HG03469 (cell line): ENCODE measurements at regions not wholly inside any gene's neighbourhood (a gene's known extent, or its start where the extent isn't known, plus 50 kb on each side); places are given as distances from the start of the nearest gene placed in this dataset.
A peak's percentile ranks its signal among the peaks of the same experiment; 100 is the strongest.

Experiments
- ATAC-seq: cut with Tn5 transposase; IDR thresholded peaks from one replicate; pipeline ENCODE4 v1.9.1; 2021; ENCODE audit warnings: mild to moderate bottlenecking, moderate library complexity, moderate number of reproducible peaks; ENCODE audit not compliant: unreplicated experiment

DNA sequence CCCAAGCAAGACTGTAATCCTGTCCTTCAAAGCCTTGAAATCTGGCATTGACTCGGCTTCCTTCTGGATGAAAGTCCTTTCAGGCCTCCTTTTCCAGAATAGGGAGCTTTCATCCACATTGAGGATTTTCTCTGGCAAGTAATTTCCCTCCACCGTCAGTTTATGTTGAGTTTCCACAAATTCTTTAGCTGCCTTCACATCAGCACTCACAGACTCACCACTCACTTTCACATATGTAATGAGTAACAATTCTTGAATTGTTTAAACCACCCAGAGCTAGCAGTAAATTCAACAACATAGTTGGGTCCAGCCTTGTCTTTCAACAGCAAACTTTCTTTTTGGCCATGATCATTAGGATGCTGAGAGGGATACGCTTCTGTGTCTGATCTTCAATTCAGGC lies 84.3 kb upstream of the PRDM11 start:
- no peak for ATAC-seq

DNA sequence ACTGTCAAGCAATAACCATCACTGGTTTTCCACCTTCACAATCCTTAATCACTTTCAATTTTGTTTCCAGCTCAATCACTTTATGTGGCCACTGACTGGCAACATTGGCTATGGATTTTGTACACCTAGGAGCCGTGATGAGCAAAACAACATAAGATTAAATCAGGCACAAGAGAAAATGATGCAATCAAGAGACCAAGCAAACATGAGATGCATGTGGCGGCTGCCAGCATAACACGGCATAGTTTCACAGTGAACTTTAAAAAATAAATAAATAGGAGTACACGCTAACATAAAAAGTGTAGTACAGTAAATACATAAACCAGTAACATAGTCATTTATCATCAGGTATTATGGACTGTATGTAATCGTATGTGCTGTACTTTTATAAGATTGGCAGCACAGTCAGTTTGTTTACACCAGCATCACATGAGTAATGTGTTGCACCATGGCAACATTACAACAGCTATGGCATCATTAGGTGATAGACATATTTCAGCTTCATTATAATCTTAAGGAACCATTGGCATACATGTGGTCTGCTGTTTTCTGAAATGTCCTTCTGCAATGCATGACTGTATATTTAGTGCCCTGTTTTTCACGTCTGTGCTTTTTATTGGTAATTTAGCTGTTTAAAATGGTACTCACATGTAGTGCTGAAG lies 83.3 kb upstream of the PRDM11 start:
- no peak for ATAC-seq

DNA sequence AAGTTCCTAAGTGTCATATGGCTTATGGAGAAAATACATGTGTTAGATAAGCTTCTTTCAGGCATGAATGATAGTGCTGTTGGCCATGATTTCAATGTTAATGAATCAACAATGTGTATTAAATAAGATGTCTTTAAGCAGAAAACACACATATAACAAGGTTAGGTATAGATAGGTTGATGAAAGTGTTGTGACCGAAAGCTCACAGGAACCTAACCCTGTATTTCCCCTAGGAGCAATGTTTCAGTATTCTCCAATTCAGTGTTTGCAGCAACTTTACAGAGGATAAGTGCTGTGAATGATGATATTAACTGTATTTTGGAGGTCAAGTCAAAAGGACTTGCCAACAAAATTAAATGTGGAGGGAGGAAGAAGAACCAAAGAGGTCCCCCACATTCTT lies 82.8 kb upstream of the PRDM11 start:
- ATAC-seq = no peak

DNA sequence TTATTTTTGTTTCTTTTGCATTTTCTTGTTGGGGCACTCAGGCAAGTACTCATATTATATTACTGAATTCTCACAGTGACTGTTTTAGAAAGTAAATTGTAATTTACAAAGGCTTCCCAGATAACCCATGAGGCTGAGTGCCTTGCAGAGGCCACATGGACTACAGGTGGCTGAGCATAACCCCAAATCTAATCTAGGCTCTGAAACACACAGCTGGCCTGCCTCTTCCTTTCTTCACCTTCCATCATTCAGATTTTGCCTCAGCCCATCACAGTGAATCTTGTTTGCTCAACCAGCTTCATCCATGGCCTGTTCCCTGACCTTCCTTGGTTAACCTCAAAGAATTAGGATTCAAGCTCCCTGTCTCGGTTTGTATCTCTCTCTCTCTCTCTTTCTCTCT lies 78.5 kb upstream of the PRDM11 start:
- no peak for ATAC-seq

DNA sequence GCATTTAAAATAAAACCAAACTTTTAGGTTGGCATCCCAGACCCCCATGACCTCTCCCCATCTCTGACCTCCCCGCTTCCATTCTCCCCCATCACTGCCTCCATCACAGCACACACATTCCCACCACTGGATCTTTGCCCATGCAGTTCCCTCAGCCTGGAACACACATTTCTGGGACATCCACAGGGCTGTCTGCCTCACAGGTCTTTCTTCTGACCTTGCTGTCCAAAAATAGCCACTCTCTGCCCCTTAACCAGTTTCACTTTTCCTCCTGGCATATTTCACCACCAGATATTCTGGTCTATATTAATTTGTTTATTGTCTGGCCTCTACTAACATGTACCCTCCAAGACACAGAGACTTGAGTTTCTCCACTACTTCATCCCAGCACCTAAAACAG lies 75.2 kb upstream of the PRDM11 start:
- ATAC-seq = no peak

DNA sequence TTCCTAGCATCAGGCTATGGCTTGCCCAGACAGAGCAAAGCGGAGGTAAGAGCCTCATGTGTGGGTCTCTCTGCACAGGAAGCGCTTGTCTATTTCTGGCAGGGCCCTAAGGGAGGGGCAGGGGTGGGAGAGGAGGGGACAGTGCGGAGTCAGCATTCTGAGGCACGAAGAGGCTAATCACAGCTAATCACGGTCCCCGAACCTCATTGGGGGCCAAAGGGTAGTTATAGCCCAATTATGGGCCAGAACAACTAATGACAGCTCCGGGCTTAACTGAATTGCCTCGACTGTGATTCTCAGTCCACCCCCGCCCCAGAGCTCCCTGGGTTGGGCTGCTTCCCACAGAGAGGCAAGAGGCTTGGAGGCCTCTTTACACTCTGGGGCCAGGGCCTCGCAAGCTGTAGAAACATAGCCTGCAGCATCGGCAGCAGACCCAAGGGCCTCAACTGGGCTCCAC lies 72.7 kb upstream of the PRDM11 start:
- ATAC-seq = no peak

DNA sequence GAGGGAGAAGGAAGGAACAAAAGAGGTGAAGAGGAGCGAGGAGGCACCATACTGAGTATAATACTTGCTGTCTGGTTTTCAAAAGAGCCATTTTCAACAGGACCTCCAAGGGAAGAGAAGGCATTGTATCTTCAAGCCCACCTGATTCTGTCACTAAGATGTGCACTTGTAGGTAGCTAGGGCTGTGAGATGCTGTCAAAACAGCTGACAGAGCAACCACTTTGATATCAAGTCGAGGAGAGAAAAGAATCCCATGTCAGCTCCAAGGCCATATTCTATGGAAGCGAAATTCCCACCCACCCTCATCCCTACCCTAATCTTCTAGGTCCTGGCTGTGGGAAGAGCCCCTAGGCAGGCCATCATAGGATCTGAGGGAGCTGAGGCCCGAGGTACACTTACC lies 70.9 kb upstream of the PRDM11 start:
- no peak for ATAC-seq

DNA sequence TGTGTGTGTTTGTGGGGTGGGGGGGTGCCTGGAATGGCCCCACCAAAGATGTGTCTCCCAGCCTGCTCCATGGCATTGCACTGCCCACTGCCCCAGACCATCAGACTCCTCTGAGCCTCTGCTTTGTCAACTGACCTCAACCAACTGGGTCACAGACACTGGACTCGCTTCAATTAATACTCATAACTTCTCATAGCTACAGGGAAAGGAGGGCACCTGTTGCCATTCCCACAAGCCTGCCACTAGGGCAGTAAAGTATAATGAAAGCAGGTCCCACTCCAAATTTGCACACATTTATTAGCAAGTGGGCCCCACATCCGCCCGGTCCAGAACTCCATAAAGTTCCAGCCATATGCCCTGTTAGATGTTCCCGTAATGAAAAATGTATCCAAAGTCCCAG lies 70.5 kb upstream of the PRDM11 start:
- ATAC-seq = no peak

DNA sequence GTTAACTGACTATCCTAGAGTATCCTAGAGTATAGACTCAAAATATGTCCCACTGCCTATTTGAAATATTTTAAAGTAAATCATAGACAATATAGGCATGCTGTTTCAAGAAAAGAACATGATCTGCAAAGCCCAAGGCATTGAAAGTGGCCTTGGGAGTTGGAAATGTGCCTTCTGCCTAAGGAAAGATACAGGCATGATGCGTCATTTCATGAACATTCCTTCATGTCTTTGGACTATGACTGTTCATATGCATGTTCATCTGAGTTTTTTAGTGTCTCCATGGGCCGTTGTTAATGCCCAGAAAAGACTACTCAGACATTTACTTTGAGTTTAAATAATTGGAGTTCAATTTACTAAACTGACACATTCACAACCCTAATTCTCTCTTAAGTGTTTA lies 69.7 kb upstream of the PRDM11 start:
- ATAC-seq = no peak

DNA sequence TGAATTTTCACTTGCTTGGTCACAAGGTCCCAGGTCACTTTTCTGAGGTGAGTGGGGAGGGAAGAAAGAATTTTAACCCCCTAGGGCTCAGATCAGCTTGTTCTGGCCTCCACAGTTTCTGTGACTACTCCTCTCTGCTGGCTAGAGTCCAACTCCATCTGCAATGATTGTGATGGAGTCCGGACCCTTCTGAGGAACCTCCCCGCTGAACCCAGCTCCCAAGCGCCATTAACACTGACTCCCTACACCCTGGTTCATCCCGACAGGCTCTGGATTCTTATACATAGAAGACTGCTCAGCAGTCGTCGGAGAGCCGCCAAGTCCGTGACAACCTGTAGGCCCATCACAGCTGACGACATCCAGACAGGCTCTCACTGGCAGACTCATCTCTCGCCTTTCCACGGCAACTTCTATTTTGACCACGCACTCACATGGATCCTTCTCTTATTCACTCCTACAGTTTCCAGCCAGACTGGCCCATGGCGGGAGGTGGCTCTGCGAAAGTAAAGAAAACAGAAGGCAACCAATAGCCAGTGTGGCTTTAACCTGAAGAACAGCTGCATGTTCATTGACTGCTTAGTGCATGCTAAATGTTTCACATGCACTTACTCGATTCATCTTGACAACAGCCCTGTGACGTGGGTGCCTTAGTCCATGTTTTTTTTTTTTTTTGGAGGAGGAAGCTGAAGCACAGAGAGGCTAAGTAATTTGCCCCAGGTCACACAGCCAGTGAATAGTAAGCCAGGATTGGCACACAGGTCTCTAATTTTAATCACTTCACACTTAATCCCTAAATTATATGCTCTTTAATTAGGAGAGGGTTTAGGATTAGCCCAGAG lies 68.0 kb upstream of the PRDM11 start:
- no peak for ATAC-seq

DNA sequence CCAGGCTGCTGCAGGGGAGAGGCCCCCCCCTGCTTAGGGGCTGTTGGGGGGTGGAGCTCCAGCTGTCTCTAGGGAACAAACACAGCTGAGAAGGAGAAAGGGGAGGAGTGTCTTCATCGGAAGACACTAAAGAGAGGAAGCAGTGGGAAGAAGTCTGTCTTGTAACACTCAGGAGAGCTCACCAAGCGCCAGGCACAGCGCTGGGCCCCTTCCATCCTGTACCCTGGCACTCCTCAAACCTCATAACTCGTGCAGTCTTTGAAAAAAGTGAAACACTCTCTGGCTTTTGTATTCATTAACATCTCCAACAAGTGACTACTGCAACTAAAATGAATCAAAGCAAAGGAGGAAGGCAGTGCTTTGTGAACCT lies 67.4 kb upstream of the PRDM11 start:
- ATAC-seq = no peak

DNA sequence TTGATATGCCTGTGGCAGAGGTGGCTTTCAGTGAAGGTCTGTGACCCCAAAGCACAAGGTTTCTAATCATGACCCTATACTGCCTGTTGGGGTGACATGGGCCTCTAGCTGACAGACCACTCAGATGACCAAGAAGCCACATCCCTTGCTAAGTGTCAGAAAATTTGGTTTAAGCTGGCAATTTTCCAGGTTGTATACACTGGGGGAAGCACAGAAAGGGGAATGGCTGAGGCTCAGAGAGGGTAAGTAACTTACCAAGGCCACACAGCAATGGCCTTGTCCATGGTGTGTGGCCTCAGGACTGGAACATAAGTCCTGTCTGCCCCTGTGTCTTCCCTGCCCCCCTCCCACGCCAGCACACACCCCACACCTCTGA lies 66.9 kb upstream of the PRDM11 start:
- ATAC-seq = no peak

DNA sequence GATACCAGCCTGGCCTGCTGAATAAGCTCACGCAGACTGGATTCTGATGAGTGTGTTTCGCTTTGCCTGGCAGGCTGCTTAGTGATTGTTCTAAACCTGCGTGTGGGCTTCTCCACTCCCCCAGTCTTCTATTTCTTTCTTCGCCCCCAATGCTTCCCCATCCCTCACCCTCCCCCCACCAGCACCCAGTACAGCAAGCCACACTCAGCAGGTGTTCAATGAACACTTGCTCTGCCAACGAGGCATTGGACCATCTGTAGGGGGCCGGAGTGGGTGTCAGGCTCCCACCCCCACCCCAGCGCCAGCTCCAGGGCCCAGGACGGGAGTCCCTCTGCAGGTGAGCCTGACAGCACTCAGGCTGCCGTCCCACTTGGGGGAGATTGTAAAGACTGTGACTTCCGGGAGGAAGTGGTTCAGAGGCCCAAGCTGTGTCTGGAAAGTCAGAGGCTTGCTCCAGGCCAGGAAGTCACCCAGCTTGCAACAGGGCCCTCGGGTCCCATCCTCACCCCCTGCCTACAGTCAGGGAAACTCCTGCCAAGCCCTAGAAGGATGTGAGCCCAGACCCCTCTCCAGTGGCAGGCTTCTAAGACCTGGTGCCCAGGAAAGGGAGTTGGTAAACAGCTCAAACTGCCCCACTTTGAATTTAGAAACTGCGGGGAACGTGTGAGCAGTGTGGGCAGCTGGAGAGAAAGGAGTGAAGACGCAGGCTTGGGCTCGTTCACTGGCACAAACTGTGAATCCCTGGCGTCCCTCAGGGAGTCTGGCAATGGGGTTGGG lies 66.3 kb upstream of the PRDM11 start:
- peak; percentile 48 for ATAC-seq

DNA sequence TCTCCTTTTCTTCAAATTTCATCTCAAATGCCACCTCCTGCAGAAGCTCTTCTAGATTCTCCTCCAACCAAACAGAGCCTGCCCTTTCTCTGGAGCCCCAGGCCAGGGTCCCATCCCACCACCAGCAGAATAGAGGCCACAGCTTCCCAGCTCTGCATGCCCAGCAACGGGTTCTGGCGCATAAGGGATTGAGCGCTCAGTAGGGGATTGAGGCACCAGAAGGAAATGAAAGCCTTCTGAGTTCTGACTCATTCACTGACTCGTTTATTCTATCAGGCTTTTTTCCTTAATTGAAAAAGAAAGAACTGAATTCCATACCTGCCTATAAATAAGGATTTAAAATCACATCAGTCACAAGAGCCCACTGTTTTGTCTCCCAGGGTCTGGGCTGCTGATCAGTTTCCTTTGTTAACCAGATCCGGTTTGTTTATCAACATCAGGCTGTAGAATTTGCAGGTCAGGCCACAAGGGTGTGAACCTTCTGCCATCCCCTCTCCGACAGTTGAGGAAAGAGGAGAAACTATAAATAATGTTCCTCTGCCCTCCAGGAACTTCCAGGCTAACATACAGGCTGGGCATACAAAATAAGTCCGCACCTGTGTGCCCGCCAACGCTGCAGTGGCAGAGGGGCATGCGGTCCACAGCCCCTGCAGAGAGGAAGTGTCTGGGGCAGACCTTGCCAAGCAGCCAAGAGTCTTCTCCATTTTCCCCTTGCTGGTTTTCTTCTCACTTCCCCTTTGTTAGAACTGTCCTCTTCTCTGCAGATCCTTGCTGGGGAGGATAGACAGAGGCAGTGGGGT lies 63.5 kb upstream of the PRDM11 start:
- ATAC-seq = no peak

DNA sequence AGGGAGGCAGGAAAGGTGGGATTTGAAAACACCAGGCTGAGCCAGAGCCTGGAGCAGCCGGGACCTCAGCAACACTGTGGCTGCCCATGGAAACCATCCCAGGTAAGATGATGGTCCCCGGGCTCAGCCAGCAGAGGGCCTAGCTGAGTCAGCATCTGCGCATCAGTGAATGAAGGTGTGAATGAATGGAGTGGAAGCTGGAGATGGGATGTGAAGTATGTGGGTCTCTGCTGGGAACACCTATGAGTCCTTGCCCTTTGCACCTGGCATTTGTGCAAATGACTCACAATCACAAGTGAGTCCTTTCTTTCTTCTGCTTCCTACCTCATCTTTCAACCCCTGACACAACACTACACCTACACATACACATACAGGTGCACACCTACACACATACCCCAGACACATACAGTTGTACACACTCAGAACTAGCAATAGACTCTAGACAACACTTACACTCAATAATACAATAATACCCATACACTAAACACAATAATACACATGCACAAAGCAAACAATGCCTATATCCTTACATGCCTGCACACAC lies 62.8 kb upstream of the PRDM11 start:
- no peak for ATAC-seq

DNA sequence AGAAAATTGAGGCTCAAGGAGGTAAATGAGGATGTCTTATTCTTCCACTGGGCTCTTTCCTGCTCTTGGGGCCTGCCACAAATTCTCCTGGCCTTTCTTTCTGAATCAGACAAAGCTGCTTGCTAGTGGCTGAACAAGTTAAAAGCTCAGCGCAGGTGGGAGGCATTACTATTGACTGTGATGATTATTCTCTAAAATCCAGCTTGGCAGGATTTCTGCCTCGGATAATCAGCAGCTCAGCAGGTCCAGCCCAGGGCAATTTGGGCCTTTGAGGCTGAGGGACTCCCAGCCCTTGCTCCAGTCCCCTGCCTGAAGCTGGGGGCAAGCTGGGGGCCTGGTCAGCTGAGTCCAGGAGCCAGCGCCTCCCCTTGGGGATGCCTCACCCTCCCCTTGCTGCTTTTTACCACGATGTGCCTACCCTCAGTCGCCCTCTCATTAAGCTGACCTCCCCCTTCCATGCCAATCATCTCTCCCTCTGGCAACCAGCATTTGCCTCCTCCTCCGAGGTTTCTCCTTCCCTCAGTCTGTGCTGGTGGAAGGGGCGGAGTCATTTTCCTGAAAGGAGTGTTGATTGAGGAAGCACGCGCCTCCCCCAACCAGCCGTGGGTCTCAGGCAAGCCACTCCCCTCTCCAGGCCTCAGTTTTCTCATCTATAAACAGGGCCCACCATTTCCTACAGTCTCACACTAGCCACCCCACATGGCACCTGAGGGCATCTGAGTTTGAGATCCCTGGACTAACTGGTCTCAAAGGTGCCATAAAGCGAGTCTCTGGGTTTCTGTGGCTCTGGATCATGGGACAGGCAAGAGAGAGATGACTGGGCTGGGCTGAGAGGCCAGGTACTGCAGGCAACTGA lies 60.6 kb upstream of the PRDM11 start:
- no peak for ATAC-seq

DNA sequence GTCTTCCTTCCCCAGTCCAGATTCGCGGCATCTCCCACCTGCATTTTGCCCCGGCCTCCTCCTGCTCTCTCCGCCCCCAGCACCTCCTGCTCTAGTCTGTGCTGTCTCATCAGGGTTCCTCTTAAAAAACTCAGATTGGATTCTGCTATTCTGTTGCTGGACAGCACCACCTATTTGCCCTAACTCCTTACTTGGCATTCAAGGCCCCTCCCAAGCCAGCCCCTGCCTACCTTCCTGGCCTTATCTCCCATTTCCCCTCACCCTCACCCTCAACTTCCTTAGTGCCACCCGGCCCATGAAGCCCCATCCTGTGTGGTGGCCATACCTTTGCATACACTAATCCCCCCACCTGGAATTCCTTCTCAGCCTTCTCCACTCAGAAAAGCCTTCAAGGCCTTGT lies 59.9 kb upstream of the PRDM11 start:
- ATAC-seq = no peak

DNA sequence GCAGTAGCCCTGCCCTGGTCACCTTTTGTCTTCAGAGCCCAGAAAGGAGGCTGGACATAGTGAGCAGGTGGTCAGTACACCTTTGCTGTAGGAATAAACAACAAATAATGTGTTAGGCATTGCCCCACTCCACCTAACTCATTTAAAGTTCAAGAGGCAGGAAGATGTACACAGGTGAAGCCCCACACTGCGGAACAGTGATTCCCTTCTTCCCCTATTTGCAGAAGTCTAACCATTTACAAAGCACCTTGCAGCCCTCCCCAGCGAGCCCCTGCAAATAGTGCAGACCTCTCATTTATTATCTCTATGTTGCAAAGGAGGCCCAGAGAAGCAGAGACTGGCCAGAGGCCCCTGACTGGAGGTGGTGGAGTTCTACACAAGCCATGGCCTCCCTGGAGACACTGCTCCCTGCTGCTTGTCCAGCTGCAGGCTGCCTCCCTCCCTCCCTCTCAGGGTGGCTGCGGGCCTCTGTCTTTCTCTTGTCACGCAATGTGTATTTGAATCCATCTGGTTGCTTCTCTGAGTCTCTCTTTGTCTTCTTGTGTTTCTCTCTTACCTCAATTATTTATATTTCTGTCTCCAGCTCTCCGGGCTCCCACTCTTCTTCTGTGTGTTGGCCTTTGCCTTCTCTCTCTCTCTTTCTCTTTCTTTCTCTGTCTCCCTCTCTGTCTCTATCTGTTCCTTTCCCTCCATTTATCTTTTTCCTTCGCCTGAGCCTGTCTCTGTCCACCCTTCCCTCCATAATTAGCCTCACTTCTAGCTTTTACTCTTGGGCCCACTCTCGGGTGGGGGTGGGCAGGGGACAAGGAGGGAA lies 59.1 kb upstream of the PRDM11 start:
- ATAC-seq = no peak

DNA sequence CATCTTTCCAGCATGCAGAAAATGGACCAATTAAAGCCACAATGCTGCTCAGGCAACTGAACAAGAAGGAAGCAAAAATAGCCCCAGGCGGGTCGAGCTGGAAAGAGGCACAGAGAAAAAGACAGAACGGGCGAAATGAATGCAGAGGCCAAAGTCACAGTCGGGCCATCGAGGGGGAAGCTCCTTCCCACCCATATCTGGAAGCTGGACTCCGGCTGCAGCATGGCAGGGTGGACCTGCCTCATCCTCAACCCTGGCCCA lies 58.6 kb upstream of the PRDM11 start:
- ATAC-seq = no peak
